T-helper 2 cell (primary cell): ENCODE measurements at regions not wholly inside any gene's neighbourhood (a gene's known extent, or its start where the extent isn't known, plus 50 kb on each side); places are given as distances from the start of the nearest gene placed in this dataset.

ENCODE experiments used
- DNase-seq, 5 experiments: peaks; one replicate each; pipeline versions ENCODE4 v3.0.0 to v3.0.0-alpha.2; 2012 to 2022

DNA sequence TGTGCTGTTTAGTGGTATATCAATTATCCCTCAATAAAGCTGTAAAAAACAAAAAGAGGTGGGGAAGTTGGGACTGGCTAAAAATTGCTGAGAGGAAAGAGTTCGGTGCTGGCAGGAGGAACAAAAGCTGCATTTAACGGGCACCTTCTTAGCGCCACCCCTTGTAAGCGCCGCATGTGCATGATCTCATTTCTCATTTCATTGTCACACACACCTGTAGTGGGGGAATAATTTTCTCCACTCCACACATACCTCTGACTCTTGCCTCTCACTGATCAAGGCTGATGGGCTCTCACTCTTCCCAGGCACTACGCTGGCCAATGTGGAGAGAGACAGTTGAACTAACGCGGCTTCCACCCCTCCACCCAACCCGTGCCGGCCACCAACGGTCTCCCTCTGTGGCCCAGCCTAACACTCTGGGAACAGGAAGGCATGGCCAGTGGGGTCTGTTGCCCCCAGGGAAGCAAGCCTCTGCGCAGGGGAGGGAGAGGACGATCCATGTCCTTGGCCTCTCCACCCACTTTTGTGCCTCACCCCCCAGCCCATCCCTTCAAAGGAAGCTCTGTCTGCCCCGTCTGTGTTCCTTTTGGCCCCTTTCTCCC, 186.7 kb upstream of the SYT13 start:
- no peak for DNase-seq

DNA sequence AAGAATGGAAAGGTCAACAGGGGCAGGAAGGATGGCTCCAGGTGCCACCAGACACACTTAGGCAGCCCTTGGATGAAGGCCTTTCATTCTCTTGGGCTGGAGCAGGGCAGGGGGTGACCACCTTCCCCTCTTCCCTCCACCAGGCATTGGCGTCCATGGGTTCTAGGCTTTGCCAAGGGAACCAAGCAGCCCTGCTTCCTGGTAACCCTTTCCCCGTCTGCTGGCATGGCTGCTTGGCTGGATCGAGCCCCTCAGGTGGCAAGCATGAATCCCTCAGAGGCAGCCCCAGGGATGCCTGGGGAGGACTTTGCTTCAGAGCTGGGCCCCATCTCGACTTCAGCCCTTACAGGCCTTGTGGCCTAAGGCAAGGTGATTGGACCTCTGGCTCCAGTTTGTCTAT, 185.1 kb upstream of the SYT13 start:
- no peak for DNase-seq

DNA sequence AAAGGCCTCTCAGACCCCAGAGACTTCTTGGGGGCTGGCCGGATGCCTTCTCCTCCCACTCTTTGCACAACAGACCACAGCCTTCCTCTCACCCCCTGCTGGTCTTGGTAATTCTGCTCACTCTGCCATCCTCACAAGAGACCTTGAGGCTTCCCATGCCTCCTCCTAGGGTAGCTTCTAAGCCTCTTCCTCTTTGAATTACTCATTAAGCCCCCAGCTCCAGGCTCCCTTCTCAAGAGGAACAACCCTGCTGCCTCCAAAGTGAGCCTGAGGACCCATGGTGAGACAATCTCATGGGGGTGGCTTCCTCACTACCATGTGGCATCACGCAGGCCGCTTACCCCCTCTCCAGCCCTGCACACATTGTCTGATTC, 184.6 kb upstream of the SYT13 start:
- no peak for DNase-seq

DNA sequence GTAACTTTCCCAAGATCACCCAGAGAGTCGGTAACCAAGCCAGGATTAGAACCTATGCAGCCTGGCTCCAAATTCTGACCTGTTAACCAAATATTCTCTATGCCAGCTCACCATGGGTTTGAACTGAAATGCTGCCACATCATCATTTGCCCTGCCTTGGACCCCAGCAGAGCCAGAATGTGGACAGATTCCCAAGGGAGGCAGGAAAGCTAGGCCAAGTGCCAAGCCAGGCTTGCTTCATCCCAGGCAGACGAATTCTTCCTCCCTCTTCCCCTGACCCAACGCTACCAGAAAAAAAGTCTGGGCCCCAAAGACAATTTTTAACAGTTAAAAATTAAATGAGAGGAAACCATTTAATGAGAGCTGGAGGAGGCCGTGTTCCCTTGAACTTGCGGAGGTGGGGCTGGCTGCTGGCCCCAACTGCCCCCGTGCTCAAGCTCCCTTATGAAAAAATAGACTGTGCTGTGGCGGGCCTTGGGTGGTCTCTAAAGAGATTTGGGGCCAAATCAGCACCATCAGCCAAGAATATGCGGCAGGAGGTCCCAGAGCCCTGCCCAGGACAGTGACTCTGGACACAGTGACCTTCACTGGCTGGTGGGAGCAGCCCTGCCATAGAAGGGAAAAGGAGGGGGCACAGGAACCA, 184.1 kb upstream of the SYT13 start:
- DNase-seq = no peak

DNA sequence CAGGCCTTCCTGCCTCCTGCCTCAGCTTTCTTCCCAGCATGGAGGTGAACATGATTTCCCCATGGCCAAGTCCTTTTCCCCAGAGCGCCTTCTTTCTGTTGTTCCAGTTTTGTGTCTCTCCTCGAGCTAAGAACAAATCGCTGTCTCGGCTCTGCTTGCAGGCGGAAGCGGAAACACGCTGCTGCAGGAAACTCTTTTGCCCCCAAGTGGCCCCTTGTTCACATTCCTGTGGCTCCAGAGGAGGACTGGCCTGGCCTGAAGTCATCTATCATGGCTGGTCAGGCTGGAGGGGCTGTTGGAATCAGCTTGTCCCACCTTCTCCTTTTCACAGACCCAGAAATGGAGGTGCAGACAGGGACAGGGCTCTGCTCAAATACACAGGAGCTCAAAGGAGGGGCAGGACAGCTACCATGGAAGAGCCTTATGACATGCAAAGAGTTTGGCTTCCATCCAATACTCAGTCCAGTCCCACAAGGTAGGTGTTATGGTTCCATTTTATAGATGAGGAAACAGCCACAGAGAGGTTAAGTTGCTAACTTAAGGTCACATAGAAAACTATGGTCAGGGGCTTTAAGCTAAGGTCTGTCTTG, 182.2 kb upstream of the SYT13 start:
- DNase-seq = no peak

DNA sequence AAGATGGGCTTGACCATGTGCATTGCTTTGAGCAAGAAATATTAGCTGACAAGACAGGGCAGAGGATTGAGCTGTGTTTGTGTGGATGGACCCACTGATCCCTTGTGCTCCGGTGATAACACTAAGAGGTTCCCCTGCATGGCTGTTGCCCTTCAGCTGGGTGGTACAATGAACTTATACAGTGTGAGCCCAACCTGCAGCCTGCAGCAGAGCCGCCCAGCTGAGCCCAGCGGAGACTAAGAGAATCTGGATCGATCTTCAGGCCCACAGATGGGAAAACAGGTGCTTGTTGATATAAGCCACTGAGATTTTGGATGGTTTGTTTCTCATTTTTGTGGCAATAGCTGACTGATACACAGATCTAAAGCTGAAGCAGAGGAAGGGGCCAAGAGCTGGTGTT, 177.4 kb upstream of the SYT13 start:
- DNase-seq = no peak

DNA sequence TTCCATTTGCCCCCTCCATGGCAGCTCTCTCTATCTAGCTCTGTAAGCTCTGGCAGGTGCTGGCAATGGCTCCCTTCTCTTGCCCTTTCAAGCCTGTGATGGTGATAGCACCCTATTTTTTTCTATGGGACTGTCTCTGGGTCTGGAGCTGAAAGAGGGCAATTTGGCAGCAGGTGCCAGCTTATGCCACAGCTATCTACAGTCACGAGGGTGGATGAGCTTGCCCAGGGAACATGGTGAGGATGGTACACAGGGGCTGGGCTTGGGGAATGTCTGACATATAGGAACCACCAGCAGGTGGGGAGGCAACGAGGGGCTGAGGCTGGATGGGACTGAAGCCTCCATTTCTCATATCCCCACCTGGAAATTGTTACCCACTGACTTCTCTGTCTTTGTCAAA, 175.4 kb upstream of the SYT13 start:
- DNase-seq = no peak

DNA sequence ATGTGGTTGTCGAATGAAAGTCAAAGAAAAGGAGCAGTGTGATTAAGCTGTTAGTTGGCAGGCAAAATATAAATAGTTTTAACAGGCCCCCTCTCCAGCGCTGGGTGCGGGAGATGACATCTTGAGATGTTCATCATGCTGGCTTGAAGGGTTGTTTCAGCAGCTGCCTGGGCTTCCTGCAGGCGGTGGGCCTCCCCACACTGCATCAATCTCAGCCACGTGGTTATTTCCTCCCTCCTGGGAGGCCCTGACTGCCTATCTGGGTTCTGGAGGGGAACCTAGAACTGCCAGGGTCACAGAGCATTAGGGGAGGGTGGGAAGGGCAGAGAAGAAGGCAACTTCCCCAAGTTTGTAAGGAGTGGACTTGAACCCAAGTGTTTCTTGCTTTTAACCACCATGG, 173.3 kb upstream of the SYT13 start:
- DNase-seq = no peak

DNA sequence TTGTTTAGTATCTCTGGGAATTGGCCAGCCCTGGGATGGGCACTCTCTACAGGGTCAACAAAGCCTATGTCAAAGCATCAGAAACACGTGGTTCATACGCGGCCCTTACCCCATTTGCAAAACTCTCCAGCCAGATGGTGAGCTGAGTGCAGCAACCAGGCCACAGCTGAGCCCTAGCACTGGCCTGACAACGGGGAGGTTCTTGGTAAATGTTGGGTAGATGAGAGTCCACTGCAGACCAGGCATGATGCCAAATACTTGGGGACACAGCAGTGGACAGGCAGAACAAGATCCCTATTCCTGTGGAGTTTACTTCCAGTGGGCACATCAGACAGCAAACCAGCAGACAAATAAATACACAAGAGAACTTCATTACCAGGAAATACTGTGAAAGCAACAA, 172.1 kb upstream of the SYT13 start:
- DNase-seq = no peak

DNA sequence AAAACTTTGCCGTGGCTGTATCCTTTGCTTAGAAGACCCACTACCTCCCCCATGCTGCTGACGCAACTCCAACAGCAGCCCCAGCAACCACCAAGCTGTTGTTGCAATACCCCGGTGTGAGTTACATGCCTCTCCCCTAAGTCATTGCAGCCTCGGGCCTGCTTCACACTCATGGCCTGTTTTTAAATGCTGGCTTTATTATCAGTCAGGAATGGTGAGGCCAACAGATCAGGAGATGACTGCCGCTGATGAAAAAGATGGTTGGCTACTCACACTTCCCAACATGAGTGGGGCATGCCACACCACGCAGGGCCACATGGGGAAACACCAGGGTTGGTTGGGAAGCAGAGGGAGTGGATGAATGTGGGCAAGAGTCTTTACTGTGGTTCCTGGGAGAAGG, 171.5 kb upstream of the SYT13 start:
- DNase-seq = no peak

DNA sequence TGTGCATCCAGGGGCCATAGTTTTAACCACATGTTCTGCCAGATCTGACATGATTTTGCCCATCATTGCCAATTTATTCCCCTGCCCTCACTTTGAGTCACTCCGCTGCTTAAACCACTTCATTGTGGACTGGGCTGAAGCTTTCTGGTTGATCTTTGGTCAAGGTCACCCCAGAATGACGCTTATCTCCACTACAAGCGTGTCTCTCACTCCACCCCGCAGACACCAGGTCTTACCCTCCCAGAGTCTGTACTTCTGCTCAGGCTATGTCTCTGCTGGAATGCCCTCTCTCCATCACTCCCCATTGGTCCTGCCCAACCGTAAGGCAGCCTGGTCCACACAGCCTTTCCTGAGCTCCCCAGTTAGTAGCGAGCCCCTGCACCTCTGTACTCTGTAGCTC, 170.5 kb upstream of the SYT13 start:
- no peak for DNase-seq

DNA sequence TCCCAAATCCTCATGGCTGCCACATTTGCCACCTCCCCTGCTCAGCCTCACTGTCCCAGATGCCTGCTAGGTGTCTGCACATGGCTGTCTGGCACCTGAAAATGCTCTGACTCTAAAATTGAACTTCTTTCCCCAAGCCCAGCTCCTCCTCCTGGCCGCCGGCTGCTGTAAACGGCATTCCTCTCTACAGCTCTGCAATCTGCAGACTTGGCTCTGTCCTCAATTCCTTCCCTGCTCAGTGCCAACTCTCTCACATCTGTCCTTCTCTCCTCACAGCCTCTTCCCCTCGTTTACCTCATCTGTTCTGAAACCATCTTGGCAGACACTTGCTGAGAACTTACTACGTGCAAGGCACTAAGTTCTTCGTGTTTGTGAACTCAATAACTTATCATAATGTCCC, 169.4 kb upstream of the SYT13 start:
- DNase-seq = no peak

DNA sequence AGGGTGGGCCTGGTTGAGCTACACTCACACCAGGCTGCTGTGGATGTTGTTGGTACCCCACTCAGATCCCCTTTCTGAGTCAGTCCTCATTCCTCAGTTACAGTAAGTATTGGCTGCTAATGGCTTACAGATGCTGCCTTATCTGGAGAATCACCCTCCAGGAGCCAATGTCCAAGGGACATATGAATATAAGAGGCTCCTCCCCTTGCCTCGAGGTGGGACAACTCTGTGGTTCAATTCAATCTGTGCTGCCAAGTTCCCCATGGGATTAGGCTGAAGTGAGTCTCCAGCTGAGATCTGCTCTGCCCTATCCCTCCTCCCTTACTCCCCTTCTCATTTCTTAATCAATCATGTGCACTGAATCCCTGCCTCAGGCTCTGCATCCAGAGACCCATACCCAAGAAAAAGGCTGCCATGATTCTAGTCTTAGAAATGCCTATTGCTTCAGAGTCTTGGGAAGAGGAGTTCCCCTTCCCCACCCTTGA, 168.8 kb upstream of the SYT13 start:
- no peak for DNase-seq

DNA sequence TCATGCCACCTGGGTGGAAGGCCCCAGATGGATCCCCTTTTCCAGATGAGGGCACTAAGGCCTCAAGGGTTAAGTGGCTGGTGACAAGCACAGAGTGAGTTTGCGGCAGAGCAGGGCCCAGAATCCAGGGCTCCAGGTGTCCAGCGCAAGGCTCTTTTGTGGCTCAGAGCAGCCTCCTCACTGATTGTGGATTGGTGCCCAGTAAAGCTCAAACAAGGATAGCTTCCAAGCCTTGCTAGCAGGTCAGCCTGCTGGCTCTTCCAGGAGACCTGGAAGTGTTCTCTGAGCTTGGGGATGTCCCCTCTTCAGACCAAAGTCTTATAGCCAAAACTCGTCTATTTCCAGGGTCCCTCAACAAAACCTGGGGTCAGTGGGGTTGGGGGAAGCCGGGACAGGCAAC, 167.6 kb upstream of the SYT13 start:
- no peak for DNase-seq

DNA sequence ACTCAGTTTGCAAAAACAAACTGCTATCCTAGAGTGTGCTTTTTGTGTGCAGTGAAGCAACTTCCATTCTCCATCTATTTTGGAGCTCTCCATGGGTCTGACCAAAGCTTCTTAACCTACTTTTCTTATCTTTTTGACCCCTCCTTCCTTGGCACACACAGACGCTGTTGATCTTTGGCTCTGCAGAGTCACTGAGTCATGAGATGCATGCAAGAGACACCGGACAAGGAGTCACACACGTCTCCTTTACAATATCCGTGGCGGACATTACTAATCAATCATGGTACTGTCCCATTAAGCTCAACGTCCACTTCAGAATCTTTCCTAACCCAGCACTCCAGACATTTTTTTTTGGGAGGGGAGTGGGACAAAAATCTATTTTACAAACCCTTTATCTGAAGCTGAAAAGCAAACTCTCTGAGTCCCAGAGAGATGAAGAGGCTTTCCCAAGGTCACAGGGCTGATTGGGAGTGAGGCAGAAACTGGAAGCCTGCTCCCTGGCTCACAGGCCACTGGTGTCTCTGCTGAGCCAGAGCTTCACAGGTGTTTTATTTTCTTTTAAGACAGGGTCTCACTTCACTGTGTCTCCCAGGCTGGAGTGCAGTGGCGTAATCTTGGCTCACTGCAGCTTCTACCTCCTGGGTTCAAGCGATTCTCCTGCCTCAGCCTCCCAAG, 165.8 kb upstream of the SYT13 start:
- no peak for DNase-seq

DNA sequence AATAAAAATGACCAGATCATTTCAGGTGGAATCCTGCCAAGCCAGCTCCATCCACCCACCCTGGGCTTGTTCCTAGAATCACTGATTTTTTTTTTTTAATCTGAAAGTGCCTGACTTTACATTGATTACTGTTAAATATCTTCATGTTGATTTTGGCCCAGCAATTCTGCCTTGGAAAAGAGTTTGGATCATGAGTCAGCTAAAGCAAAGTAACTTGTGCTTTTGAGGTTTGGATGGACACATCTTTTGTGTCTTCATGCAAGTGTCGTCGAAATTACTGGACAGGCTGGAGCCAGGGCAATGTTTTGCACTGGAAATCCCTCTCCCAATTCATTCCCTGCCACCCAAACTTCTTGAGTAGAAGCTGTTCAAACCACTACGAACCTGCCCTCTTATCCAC, 164.0 kb upstream of the SYT13 start:
- no peak for DNase-seq

DNA sequence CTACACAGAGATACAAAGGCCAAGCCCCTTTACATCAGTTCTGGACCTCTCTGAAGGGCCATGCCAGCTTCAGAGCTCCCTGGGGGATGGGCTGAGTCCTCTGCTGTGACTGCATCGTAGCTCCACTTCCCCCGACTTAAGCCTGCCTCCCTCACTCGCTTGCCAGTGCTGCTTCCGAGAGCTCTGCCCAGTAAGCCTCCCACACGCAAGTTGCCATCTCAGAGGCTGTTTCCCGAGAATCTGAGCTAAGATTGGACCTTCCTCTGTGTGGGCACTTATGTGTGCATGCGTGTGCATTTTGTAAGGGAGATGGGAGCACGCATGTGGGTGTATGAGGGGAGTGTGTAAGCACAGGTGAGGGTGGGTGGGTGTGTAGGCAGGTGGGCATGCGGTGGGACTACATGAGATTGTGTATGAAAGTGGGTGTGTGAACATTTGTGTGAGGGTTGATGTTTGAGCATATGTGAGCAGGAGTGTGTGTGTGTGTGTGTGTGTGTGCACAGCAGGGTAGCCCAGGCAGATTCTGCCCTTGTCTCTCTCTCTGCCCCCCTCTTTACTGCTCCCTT, 163.0 kb upstream of the SYT13 start:
- DNase-seq = no peak

DNA sequence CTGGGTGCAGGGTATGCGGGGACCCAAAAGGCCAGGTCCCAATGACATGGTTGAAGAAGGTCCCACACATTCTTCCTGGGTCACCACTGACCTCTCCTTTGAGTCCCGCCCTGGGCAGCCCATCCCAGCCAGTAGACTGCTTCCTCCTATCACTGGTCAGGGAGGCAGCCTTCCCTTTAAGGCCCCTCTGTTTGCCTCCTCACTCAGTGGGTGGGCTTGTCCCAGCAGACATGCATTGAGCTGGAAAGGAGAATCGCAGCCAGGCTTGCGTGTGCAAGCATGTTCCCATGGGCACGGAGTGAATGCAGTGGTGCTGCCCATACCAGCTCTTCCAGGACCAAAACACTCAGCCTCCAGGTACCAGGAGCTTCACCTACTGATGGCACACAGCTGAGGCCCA, 162.4 kb upstream of the SYT13 start:
- DNase-seq = no peak

DNA sequence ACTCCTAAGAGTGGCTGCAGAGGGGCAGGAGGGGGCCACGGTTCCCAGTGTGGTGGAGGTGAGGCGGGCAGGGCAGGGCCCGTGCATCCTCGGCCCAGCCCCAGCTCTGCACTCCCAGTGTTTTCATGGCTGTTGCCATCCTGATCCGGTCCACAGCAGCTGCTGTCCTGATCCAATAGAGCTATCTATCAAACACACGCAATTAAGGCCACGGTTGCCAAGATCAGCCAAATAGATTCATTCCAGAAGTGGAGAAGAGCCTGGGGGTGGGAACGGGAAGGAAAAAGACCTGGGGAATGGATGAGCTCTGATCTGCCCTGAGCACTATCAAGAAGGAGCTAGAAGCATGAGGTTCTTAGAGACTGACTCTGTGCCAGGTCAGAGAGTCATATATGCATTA, 160.9 kb upstream of the SYT13 start:
- DNase-seq = no peak

DNA sequence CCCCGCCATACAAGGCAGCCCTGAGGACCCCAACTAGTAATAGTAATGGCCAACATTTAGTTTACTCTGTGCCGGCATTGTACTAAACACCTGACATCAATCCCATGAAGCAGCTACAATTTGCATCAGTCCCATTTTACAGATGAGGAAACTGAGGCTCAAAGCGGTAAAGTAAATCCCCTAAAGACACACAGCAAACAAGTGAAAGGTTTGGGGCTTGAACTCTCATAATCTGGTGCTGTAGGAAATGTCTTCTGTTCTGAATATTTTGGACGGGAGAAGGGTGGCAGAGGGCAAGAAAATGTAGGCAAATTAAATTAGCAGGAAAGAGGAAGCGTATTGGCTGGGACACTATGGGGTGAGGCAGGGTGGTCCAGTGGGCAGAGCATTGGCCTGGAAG, 160.3 kb upstream of the SYT13 start:
- no peak for DNase-seq

DNA sequence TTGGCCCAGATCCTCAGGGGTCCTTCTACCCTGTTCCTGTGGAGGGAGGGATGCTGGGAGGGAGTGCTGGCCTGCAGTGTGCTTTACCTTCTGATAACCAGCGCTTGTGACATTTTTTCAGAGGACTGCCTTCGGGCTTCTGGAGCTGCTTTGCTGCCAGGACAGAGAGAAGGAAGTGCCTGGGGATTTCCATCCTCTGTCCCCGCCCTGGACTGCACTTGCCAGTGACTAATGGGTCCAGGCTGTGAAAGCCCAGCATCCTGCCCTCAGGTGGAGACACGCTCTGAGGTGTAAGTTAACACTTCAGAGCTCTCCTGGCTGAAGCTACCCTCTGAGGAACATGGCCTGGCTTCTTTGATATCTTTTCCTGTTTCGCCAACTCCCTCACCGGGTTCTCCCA, 158.7 kb upstream of the SYT13 start:
- DNase-seq = no peak

DNA sequence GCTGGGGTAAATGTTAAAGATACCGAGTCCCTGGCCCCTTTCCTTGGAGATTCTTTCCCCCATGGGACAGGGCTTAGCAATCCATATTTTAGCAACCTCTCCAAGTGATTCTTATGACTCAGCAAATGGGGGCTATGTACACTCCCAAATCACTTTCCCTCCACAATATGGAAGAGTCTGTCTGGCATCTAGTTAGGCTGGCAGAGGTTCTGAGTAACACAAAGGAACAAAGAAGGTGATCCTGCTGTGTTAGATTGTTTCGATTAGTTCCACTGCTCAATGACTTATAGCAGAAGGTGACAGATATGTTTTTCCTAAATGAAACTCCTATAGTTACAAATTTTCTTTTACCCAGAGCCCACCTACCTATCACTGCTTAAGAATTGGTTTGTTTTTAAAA, 154.0 kb upstream of the SYT13 start:
- DNase-seq = no peak

DNA sequence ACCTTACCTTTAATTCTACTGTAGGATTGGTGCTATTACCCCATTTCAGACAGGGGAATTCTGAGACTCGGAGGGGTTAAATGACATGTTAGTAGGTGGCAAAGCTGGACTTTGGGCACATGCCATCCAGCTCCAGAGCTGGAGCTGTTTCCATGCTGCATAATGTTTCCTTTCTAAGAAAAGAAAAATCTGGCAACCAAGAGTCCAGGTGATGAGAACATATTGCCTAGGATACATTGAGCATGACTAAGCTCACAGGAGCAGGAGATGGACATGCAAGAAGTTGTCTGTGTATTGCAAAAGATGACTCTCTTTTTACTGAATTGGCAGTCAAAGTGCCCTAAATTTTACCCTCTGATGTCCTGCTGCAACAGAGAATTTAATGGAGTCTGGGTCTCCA, 150.8 kb upstream of the SYT13 start:
- DNase-seq = no peak

DNA sequence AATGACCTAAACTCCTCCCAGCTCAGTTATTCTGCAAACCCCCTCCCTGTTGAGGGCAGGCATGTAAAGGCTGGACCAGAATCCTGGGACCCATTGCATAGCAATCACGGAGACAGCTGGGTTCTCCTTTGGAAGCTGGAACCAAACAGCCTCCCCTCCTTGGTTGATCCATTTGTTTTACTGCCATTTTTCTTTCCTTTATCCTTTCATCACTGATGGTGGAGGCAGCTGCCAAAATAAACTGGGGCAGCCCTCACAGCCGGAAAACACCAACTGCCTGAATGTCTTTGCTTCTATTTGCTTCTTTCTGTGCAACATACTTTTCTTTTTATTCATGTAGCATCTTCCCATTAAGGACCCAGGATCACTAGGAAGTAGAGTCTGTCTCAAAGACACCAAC, 150.0 kb upstream of the SYT13 start:
- no peak for DNase-seq
